HCT116 (cell line): ENCODE measurements at regions not wholly inside any gene's neighbourhood (a gene's known extent, or its start where the extent isn't known, plus 50 kb on each side); places are given as distances from the start of the nearest gene placed in this dataset.

Experiments
- ATAC-seq: fragments of 200-7000 bp; cut with Tn5 transposase; 2 replicates; pipeline ENCODE4 v1.9.1; 2020; ENCODE audit warnings: mild to moderate bottlenecking, moderate library complexity
- BruUV-seq: library from RNA; stranded (reverse); fragments of 400-500 nt; replicated peaks from 2 replicates; lab custom pipeline; 2021; lab: Mats Ljungman, UMichigan
- CTCF ChIA-PET: fragments of 300-600 bp; sonication (Branson Sonifier 250); formaldehyde crosslinking; loops from one replicate; lab custom pipeline; 2021; ENCODE audit warnings: antibody characterized with exemption; lab: Charles Lee
- POLR2A ChIA-PET: fragments of 300-600, 350-600 bp; sonication (Branson Sonifier 250); formaldehyde crosslinking; loops from one replicate; lab custom pipeline; 2021; ENCODE audit warnings: antibody characterized with exemption; lab: Charles Lee
- RAD21 ChIA-PET, 2 experiments: fragments of 300-600 bp; sonication (Branson Sonifier 250); formaldehyde crosslinking; loops; one replicate each; lab custom pipeline; 2023; ENCODE audit warnings: low total read pairs in 2 of 2; ENCODE audit not compliant: uncharacterized antibody in 2 of 2, unreplicated experiment in 2 of 2, low non-redundant PET in 1 of 2; lab: Charles Lee
- DNase-seq: peaks from one replicate; pipeline ENCODE4 v3.0.0-alpha.2; 2010; ENCODE audit warnings: low read depth, low spot score
- H2AFZ ChIP-seq: fragments of 200-600 bp; shearing (Covaris generic), sonication (generic); 2 replicates; pipeline ENCODE4 v1.6.1; 2017; ENCODE audit warnings: low read depth, mixed run types, mixed read lengths, antibody characterized with exemption, low read length; ENCODE audit not compliant: poor library complexity, severe bottlenecking
- H3K27ac ChIP-seq: 2 replicates; pipeline ENCODE4 v1.5.1; 2012; ENCODE audit warnings: low read depth, low read length
- H3K27me3 ChIP-seq: fragments of 200-600 bp; sonication (generic); 2 replicates; pipeline ENCODE4 v1.6.1; 2016; ENCODE audit warnings: mixed run types, low read length, mixed read lengths; ENCODE audit not compliant: insufficient read depth
- H3K36me3 ChIP-seq, 2 experiments: fragments of 200-500 bp in 1 of 2; fragments of 200-600 bp in 1 of 2; sonication (Bioruptor generic) in 1 of 2; sonication (generic) in 1 of 2; 2 replicates each; pipeline versions ENCODE4 v1.5.1 to v1.6.1; 2014 to 2016; ENCODE audit warnings: low read length in 2 of 2, inconsistent platforms in 1 of 2, mixed read lengths in 1 of 2, mixed run types in 1 of 2; ENCODE audit not compliant: insufficient read depth in 2 of 2, control insufficient read depth in 1 of 2
- H3K4me1 ChIP-seq, 2 experiments: fragments of 200-600 bp in 1 of 2; sonication (generic) in 1 of 2; 2 replicates each; pipeline versions ENCODE4 v1.5.1 to v1.6.1; 2012 to 2017; ENCODE audit warnings: low read length in 2 of 2, inconsistent platforms in 1 of 2, mild to moderate bottlenecking in 1 of 2, mixed read lengths in 1 of 2, mixed run types in 1 of 2, moderate library complexity in 1 of 2; ENCODE audit not compliant: insufficient read depth in 2 of 2, control insufficient read depth in 1 of 2
- H3K4me2 ChIP-seq: fragments of 200-600 bp; sonication (generic); 2 replicates; pipeline ENCODE4 v1.6.1; 2017; ENCODE audit warnings: mixed run types, low read length, mixed read lengths
- H3K4me3 ChIP-seq, 2 experiments: fragments of 200-600 bp in 1 of 2; sonication (generic) in 1 of 2; replicated peaks in 1 of 2; 2 replicates each; pipeline ENCODE4 v1.5.1; 2011 to 2016; ENCODE audit warnings: low read length in 2 of 2, control low read depth in 1 of 2, low read depth in 1 of 2, mild to moderate bottlenecking in 1 of 2, mixed read lengths in 1 of 2, mixed run types in 1 of 2
- H3K79me2 ChIP-seq: fragments of 200-600 bp; sonication (generic); 2 replicates; pipeline ENCODE4 v1.6.1; 2017; ENCODE audit warnings: mild to moderate bottlenecking, mixed run types, low read length, moderate library complexity, mixed read lengths; ENCODE audit not compliant: insufficient read depth
- H3K9ac ChIP-seq: fragments of 200-600 bp; sonication (generic); 2 replicates; pipeline ENCODE4 v1.6.1; 2016; ENCODE audit warnings: low read length, mixed read lengths
- H3K9me2 ChIP-seq: fragments of 200-600 bp; sonication (generic), shearing (Covaris generic); 2 replicates; pipeline ENCODE4 v1.6.1; 2017; ENCODE audit warnings: mixed run types, mild to moderate bottlenecking, moderate library complexity; ENCODE audit not compliant: insufficient read depth
- H3K9me3 ChIP-seq, 2 experiments: fragments of 200-500 bp in 1 of 2; fragments of 200-600 bp in 1 of 2; sonication (Bioruptor generic) in 1 of 2; sonication (generic) in 1 of 2; 2 replicates each; pipeline ENCODE4 v1.6.1; 2014 to 2017; ENCODE audit warnings: low read length in 2 of 2, mixed read lengths in 2 of 2, inconsistent platforms in 1 of 2, low read depth in 1 of 2, mild to moderate bottlenecking in 1 of 2, mixed run types in 1 of 2, moderate library complexity in 1 of 2; ENCODE audit not compliant: control insufficient read depth in 1 of 2, insufficient read depth in 1 of 2
- H4K20me1 ChIP-seq: fragments of 200-600 bp; sonication (generic), shearing (Covaris generic); 2 replicates; pipeline ENCODE4 v1.6.1; 2017; ENCODE audit warnings: mixed run types, mild to moderate bottlenecking, moderate library complexity; ENCODE audit not compliant: insufficient read depth
- ATF3 ChIP-seq: IDR thresholded peaks from 2 replicates; pipeline ENCODE4 v1.6.1; 2012
- CBX3 ChIP-seq: IDR thresholded peaks from 2 replicates; pipeline ENCODE4 v1.6.1; 2012; ENCODE audit warnings: low read depth
- CEBPB ChIP-seq: IDR thresholded peaks from 2 replicates; pipeline ENCODE4 v1.6.1; 2012; ENCODE audit warnings: low read depth
- CTCF ChIP-seq, 3 experiments: fragments of 200-600 bp in 1 of 3; sonication (generic) in 1 of 3; IDR thresholded peaks in 2 of 3; conservative IDR thresholded peaks in 1 of 3; 2 replicates each; pipeline ENCODE4 v1.5.1; 2012 to 2017; ENCODE audit warnings: low read depth in 2 of 3, low read length in 2 of 3, antibody characterized with exemption in 1 of 3, borderline replicate concordance in 1 of 3, control low read depth in 1 of 3, mild to moderate bottlenecking in 1 of 3, mixed read lengths in 1 of 3, mixed run types in 1 of 3, moderate library complexity in 1 of 3; ENCODE audit not compliant: insufficient read depth in 1 of 3
- EGR1 ChIP-seq: IDR thresholded peaks from 2 replicates; pipeline ENCODE4 v1.6.1; 2012; ENCODE audit warnings: low read depth
- ELF1 ChIP-seq: IDR thresholded peaks from 2 replicates; pipeline ENCODE4 v1.6.1; 2012; ENCODE audit warnings: low read depth, borderline replicate concordance
- EZH2 ChIP-seq: fragments of 200-600 bp; sonication (generic); IDR thresholded peaks from 2 replicates; pipeline ENCODE4 v1.6.1; 2017; ENCODE audit warnings: antibody characterized with exemption, mixed run types
- EZH2phosphoT487 ChIP-seq: fragments of 200-600 bp; IDR thresholded peaks from 2 replicates; pipeline ENCODE4 v1.6.1; 2018; ENCODE audit warnings: antibody characterized with exemption, borderline replicate concordance
- FOSL1 ChIP-seq: IDR thresholded peaks from 2 replicates; pipeline ENCODE4 v1.6.1; 2012; ENCODE audit warnings: low read depth
- JUND ChIP-seq: IDR thresholded peaks from 2 replicates; pipeline ENCODE4 v1.6.1; 2012
- MAX ChIP-seq: IDR thresholded peaks from 2 replicates; pipeline ENCODE4 v1.6.1; 2012
- POLR2AphosphoS5 ChIP-seq: IDR thresholded peaks from 2 replicates; pipeline ENCODE4 v1.6.1; 2011; ENCODE audit warnings: mild to moderate bottlenecking, low read depth, low read length, moderate library complexity
- RAD21 ChIP-seq: IDR thresholded peaks from 2 replicates; pipeline ENCODE4 v1.6.1; 2012; ENCODE audit warnings: low read depth, mild to moderate bottlenecking
- REST ChIP-seq: IDR thresholded peaks from 2 replicates; pipeline ENCODE4 v1.6.1; 2012; ENCODE audit warnings: low read depth
- SP1 ChIP-seq: IDR thresholded peaks from 2 replicates; pipeline ENCODE4 v1.6.1; 2012; ENCODE audit warnings: low read depth
- SRF ChIP-seq: IDR thresholded peaks from 2 replicates; pipeline ENCODE4 v1.6.1; 2012; ENCODE audit warnings: low read depth
- TCF7L2 ChIP-seq: IDR thresholded peaks from 2 replicates; pipeline ENCODE4 v1.7.0; 2011; ENCODE audit warnings: borderline replicate concordance, inconsistent platforms; ENCODE audit not compliant: insufficient read depth, insufficient read length; ENCODE audit errors: extremely low read depth
- ZFX ChIP-seq: fragments of 450-650 bp; IDR thresholded peaks from 2 replicates; pipeline ENCODE4 v1.6.1; 2017
- intact Hi-C: fragments of 100-400 bp; cut with micrococcal nuclease; formaldehyde crosslinking; loops from 2 replicates; pipeline ENCODE4 v1.10.0; 2022
- TF ChIP-seq, protein P1 (sequence below): IDR thresholded peaks from 2 replicates; pipeline ENCODE4 v1.6.1; 2011; ENCODE audit warnings: mild to moderate bottlenecking, low read length, moderate library complexity; ENCODE audit not compliant: insufficient replicate concordance; ENCODE audit errors: extremely low read depth

- Histone ChIP-seq H3K79me2 (no peaks in the 10 kb centered on the region), H4K20me1 (no peaks in the 10 kb centered on the region), H3K27me3 (peaks cover 22% of the 10 kb centered on the region; the same call in 1 of the 2 replicates), H3K4me2 (no peak overlapping the region)
- ChIA-PET POLR2A (no interaction called here), RAD21 (no interaction called here)
- no peak for DNase-seq
- no peak for TF ChIP-seq SP1
- no peak for TF ChIP-seq ATF3
- no peak for TF ChIP-seq REST
- TF ChIP-seq TCF7L2: no peak
- no peak for TF ChIP-seq CBX3
- no peak for TF ChIP-seq JUND
- TF ChIP-seq ZFX: no peak
- no peak for TF ChIP-seq ELF1
- TF ChIP-seq CTCF (IDR thresholded peaks at IDR 0.05 in 2 of 3, conservative IDR thresholded peaks at IDR 0.05 in 1 of 3; ENCODE audit: borderline replicate concordance in 1 of 3, insufficient read depth in 1 of 3, low read depth in 2 of 3, low read length in 2 of 3): no peak
- no peak for TF ChIP-seq CEBPB
- no peak for TF ChIP-seq FOSL1
- TF ChIP-seq, protein P1, sequence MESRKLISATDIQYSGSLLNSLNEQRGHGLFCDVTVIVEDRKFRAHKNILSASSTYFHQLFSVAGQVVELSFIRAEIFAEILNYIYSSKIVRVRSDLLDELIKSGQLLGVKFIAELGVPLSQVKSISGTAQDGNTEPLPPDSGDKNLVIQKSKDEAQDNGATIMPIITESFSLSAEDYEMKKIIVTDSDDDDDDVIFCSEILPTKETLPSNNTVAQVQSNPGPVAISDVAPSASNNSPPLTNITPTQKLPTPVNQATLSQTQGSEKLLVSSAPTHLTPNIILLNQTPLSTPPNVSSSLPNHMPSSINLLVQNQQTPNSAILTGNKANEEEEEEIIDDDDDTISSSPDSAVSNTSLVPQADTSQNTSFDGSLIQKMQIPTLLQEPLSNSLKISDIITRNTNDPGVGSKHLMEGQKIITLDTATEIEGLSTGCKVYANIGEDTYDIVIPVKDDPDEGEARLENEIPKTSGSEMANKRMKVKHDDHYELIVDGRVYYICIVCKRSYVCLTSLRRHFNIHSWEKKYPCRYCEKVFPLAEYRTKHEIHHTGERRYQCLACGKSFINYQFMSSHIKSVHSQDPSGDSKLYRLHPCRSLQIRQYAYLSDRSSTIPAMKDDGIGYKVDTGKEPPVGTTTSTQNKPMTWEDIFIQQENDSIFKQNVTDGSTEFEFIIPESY: no peak
- no peak for TF ChIP-seq EZH2
- no peak for TF ChIP-seq EZH2phosphoT487
- TF ChIP-seq EGR1: no peak
- TF ChIP-seq SRF: no peak
- no peak for TF ChIP-seq POLR2AphosphoS5
- no peak for TF ChIP-seq RAD21
- no peak for TF ChIP-seq MAX
- TF ChIP-seq, all 23 proteins: peak for 0
- Histone ChIP-seq H3K4me1 (peaks cover 7 to 15% of the 10 kb centered on the region in 2 experiments; a peak in 3 of 4 replicates), H3K36me3 (no peaks in the 10 kb centered on the region), H3K9me2 (no peaks in the 10 kb centered on the region), H2AFZ (no peak overlapping the region), H3K4me3 (no peak overlapping the region), H3K9me3 (no peaks in the 10 kb centered on the region), H3K27ac (no peak overlapping the region), H3K9ac (no peak overlapping the region)
- no peak for ATAC-seq
- intact Hi-C loops: no loop called here
- CTCF ChIA-PET: interaction anchor here (0.8 to 1.3 kb wide), 2 partner anchors 318 to 327 kb away, joined by 3 read pairs; no protein-coding TSS in a partner anchor
- BruUV-seq: no TSS peak
Observed at GRCh38 chr3:72257203-72257602, 472.3 kb upstream of the PROK2 start.
